Renal pelvis (tissue), 1 donor: ENCODE measurements at regions not wholly inside any gene's neighbourhood (a gene's known extent, or its start where the extent isn't known, plus 50 kb on each side); places are given as distances from the start of the nearest gene placed in this dataset.
"Not testable (repeated sequence)": the region's sequence is repeated elsewhere in the genome, so short reads cannot be mapped to it uniquely, and the experiment has no call there.

ENCODE experiments used
- DNase-seq: peaks from one replicate; pipeline ENCODE4 v3.0.0-alpha.2; 2013

- DNase-seq: no peak
Observed at GRCh38 chr5:174644436-174644835, 79.9 kb upstream of the MSX2 start.

- DNase-seq: no peak
Observed at GRCh38 chr5:174644923-174645322, 79.5 kb upstream of the MSX2 start.

GRCh38 chr5:174645677-174646076 is 78.7 kb upstream of the MSX2 start:
- no peak for DNase-seq

GRCh38 chr5:174648618-174649017 is 75.8 kb upstream of the MSX2 start:
- DNase-seq: not testable (repeated sequence)

- DNase-seq: no peak
Observed at GRCh38 chr5:174649391-174649790, 75.0 kb upstream of the MSX2 start.

- no peak for DNase-seq
Observed at GRCh38 chr5:174654442-174654841, 69.9 kb upstream of the MSX2 start.

GRCh38 chr5:174655351-174655750 is 69.0 kb upstream of the MSX2 start:
- no peak for DNase-seq

GRCh38 chr5:174664180-174664850 is 60.1 kb upstream of the MSX2 start:
- no peak for DNase-seq

GRCh38 chr5:174665347-174665746 is 59.0 kb upstream of the MSX2 start:
- no peak for DNase-seq

GRCh38 chr5:174667526-174667925 is 56.9 kb upstream of the MSX2 start:
- DNase-seq: no peak

- no peak for DNase-seq
Observed at GRCh38 chr5:174668349-174668748, 56.0 kb upstream of the MSX2 start.
